ENCODE measurements at regions not wholly inside any gene's neighbourhood (a gene's known extent, or its start where the extent isn't known, plus 50 kb on each side); places are given as distances from the start of the nearest gene placed in this dataset.

- TF ChIP-seq EP300 (conservative IDR thresholded peaks at IDR 0.05; ENCODE audit: poor library complexity, severe bottlenecking) (peak; percentile 23), POLR2AphosphoS5 (IDR thresholded peaks at IDR 0.05) (no peak), CTCF (IDR thresholded peaks at IDR 0.05; ENCODE audit: poor library complexity, severe bottlenecking) (no peak), MXI1 (conservative IDR thresholded peaks at IDR 0.05; ENCODE audit: poor library complexity, severe bottlenecking) (no peak), RAD21 (conservative IDR thresholded peaks at IDR 0.05) (no peak)
Observed at GRCh38 chr11:92642177-92642931, 327.1 kb upstream of the MTNR1B start.

All from neural cell (in vitro differentiated cells).